ENCODE measurements at regions not wholly inside any gene's neighbourhood (a gene's known extent, or its start where the extent isn't known, plus 50 kb on each side); places are given as distances from the start of the nearest gene placed in this dataset.

DNA sequence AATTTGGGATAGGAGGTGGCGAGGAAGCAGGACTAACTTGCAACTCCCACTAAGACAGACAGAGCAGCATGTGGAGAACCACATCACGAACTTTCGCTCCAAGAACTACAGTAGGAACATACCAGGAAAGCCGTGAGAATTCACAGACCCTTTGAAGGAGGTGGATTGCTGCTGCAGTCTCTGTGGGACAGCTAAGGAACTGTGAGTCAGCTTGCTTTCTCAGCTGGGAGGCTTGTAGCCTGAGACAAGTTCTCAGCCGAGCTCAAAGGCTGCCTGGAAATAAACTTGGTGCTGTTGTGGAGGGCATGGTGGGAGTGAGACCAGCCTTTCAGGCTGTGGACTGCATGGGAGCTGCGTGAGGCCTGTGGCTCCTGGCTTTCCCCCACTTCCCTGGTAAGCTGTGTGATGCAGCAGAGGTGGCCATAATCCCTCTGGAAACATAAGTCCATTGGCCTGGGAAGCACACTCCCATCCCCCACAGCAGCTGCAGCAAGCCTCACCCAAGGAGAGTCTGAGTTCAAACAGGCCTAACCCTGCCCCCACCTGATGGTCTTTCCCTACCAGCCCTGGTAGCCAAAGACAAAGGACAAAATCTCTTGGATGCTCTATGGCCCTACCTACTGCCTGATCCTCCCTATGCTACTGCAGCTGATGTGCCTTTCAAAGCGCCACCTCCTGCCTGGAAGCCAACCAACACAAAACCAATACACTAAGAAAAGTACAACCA lies 441.1 kb upstream of the HTR2A start:
- no peak for DNase-seq

DNA sequence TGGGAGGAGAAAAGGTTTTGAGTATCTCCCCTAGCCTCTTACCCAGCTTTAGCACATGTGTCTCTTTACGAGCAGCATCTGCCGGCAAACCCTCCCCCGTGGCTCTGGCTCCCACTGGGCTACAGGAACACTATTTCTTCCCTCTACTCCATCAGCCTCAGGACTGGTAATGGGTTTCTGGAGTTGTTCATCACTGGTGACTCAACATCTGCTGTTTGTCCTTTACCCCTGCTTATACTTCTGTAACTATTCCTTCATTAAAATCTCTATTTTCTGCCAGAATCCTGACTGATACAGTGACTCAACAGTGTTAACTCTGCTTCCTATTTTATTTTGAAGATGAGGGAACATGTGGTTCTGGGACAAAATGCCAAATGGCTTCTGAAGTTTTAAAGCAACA lies 437.3 kb upstream of the HTR2A start:
- no peak for DNase-seq

- DNase-seq: no peak
Observed at GRCh38 chr13:47332149-47332548, 435.3 kb upstream of the HTR2A start.

GRCh38 chr13:47330031-47330430 lies 433.2 kb upstream of the HTR2A start:
- DNase-seq: no peak

- no peak for DNase-seq
Observed at GRCh38 chr13:47327861-47328260, 431.0 kb upstream of the HTR2A start.

GRCh38 chr13:47326061-47326460 lies 429.2 kb upstream of the HTR2A start:
- no peak for DNase-seq

- no peak for DNase-seq
Observed at GRCh38 chr13:47317356-47317755, 420.5 kb upstream of the HTR2A start.

DNA sequence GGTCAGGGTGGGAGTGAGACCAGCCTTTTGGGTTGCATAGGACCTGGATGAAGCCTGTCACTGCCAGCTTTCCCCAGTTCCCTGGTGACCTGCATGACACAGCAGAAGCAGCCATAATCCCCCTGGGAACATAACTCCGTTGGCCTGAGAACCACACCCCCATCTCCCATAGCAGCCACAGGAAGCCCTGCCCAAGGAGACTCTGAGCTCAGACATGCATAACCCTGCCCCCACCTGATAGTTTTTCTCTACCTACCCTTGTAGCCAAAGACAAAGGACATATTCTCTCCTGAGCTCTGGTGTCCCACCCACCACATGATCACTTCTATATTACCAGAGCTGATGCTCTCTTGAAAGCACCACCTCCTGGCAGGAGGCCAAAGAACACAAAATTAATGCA lies 413.5 kb upstream of the HTR2A start:
- no peak for DNase-seq

GRCh38 chr13:47306991-47307390 lies 410.1 kb upstream of the HTR2A start:
- DNase-seq: no peak

GRCh38 chr13:47303626-47304025 lies 406.8 kb upstream of the HTR2A start:
- DNase-seq: no peak

DNA sequence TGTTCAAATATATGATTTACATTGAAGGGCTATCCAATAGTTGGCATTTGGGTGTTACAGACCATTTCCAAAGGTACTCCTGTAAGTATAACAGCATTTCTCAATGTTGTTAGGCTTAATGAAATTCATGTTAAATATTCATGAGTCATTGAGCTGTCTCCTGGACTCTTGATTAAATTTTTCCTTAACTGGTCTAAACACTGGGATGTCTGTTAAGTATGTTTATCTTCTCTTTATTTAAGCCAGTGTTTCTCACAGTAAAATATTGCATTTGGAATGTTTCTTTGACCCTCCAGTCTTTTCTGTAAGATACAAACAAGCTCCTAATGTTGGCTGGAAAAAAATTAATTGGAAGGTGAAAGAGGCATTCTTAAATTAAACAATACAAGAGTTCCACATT lies 402.5 kb upstream of the HTR2A start:
- DNase-seq: no peak

GRCh38 chr13:47298506-47298905 lies 401.7 kb upstream of the HTR2A start:
- DNase-seq: no peak

DNA sequence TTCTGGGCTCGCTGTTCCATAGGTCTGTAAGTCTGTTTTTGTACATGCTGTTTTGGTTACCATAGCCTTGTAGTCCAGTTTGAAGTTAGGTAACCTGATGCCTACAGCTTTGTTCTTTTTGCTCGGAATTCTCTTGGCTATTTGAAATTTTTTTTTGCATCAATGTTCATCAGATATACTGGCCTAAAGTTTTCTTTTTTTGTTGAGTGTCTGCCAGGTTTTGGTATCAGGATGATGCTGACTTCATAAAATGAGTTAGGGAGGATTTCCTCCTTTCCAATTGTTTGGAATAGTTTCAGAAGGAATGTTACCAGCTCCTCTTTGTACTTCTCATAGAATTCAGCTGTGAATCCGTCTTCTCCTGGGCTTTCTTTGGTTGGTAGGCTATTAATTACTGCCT lies 397.8 kb upstream of the HTR2A start:
- DNase-seq: no peak

DNA sequence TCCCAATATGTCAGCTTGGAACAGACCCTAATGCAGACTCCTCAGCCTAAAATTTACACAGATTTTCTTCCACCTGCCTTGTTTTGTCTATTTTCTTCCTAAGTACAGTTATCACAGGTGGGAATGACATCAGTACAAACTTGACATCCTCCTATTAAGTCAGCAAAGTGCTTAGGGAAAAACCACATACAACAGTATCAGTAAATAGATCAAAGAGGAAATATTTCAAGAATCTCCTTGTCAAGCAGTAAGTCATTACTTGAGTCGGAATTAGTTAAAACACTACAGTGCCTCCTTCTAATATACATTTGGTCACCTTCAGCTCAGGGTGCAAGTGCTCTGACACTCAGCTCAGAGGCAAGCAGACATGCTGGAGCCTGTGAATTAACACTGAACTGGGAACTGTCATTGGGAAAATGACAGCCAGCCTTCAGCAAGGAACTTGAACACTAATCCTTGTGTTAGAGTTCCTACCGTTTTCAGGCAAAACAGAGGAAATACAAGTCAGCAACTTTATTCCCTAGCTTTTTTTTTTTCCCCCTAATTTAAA lies 394.3 kb upstream of the HTR2A start:
- no peak for DNase-seq

GRCh38 chr13:47289567-47289966 lies 392.7 kb upstream of the HTR2A start:
- DNase-seq: no peak

DNA sequence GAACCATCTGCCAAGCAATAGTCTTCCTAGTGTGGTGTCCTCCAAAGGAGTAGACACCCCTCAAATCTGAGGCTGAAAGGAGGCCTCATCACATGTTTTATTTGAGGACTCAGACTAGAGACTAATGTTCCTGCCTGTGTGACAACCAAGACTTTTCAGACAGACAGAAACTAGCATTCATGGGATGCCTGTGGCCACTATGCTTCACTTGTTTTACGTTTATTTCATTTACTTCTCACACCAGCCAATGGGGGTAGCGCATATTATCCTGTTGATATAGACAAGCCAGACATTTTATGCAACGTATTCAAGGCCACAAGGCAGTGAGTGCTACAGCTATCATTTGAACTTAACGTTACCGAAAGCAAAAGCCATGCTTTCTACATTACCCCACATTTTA lies 391.7 kb upstream of the HTR2A start:
- DNase-seq: no peak

DNA sequence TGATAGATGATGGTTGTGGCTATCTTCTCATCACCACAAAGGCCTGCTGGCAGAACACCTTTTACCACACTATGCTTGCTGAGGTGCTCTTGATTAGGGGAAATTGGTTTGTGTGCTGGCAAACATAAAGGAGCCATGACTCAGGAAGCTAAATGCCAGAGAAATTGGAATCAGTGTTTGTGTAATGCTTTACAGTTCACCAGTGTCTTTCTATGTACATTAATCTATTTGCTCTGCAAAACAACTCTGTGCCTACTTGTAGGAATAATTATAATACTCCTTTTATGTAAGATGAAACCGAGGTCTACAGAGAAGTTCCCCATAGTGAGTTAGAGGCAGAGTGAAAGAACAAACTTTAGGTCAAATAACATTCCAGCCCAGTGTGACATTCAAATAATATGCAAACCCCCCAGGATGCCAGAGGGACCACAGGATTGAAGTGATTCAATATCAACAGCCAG lies 390.5 kb upstream of the HTR2A start:
- DNase-seq: no peak

DNA sequence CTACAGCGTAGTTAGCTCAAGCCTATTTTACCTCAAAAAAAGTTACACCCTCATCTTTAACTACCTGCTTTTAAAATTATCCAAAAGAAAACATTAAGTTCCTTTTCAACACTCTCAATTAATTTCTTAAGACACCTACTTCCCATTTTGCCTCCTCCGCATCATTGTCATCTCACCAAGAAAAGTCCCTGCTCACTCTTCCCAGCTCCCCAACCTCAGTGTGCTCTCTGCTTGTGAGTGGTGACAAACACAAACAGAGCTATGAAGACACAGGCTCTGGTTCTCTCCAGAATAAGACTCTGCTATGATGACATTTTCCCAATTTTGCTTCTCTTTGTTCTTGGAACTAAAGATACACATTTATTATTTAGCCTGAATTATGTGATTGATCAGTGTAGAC lies 385.1 kb upstream of the HTR2A start:
- no peak for DNase-seq

- no peak for DNase-seq
Observed at GRCh38 chr13:47279920-47280319, 383.1 kb upstream of the HTR2A start.

GRCh38 chr13:47277774-47278173 lies 380.9 kb upstream of the HTR2A start:
- DNase-seq: no peak

- DNase-seq: no peak
Observed at GRCh38 chr13:47268270-47268669, 371.4 kb upstream of the HTR2A start.

GRCh38 chr13:47258384-47258783 lies 361.5 kb upstream of the HTR2A start:
- no peak for DNase-seq

DNA sequence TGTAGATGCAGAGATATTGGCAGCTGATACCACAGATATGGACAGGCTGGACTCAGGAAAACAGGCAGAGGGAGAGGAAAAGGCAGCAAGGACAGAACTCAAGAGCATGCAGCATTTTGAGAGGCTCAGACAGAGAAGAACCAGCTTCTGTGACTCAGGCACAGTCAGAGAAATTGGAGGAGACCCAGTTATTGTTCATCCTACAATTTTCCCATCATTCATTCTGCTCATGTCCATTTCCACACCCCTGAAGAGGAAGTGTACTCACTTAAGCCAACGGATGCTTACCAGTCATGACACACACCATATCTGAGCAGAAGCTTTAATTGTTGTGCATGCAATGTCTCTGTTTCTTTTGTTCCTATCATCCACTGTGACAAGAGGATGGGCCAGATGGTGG lies 359.8 kb upstream of the HTR2A start:
- DNase-seq: no peak

DNA sequence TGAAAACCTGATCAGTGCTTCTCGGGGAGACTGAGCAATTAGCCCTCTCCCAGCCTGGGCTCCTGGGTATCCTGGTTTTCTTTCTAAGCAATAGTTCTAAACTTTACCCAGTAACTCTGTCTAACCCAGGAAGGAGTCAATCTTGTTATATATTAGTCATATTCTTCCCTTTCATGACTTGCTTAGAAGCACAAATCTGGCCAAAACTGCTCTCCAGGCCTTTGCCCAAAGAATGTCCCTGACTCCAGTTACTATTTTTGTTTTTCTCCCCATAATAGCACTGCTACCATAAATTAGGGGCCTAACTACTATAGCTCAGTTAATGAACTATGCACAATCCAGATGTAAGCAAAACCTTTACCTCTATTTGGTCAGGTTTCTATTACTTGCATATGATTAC lies 355.8 kb upstream of the HTR2A start:
- no peak for DNase-seq
